ENCODE measurements at regions not wholly inside any gene's neighbourhood (a gene's known extent, or its start where the extent isn't known, plus 50 kb on each side); places are given as distances from the start of the nearest gene placed in this dataset.
A peak's percentile ranks its signal among the peaks of the same experiment; 100 is the strongest.

DNA sequence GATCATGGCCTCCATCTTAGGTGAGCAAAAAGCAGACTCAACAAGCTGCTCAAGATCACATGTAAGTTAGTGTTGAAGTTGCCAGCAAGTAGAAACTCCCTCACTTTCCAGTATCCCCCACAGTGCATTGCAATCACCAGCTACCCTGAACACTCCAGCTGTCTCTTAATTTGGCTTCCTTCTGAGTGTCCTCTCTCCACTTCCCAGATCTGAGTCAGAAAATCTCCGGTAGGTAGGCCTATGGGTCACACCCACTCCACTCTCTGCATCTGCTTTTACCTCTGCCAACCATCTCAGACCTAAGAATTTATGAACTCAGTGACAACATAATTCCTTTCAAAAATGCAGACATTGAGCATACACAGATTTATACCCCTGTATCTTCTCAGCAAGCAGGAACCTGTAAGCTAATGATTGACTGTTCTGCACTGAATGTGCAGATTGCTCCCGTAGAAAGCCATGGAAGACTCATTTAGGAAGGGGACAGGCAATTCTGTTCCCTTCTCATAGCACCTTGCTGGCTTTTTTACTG, 656.9 kb downstream of the EPHA4 start:
- peak; percentile 29 for DNase-seq (ENCODE audit: low spot score)

DNA sequence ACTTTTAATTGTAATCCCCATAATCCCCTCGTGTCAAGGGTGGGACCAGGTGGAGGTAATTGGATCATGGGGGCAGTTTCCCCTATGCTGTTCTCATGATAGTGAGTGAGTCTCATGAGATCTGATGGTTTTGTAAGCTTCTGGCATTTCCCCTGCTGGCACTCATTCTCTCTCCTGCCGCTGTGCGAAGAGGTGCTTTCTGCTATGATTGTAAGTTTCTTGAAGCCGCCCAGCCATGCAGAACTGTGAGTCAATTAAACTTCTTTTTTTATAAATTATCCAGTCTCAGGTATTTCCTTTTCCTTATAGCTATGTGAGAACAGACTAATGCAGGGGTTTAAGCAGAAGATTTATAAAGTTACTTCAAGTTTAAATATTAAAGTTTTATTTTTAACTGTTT, 655.2 kb downstream of the EPHA4 start:
- DNase-seq (ENCODE audit: low spot score): peak; percentile 66

DNA sequence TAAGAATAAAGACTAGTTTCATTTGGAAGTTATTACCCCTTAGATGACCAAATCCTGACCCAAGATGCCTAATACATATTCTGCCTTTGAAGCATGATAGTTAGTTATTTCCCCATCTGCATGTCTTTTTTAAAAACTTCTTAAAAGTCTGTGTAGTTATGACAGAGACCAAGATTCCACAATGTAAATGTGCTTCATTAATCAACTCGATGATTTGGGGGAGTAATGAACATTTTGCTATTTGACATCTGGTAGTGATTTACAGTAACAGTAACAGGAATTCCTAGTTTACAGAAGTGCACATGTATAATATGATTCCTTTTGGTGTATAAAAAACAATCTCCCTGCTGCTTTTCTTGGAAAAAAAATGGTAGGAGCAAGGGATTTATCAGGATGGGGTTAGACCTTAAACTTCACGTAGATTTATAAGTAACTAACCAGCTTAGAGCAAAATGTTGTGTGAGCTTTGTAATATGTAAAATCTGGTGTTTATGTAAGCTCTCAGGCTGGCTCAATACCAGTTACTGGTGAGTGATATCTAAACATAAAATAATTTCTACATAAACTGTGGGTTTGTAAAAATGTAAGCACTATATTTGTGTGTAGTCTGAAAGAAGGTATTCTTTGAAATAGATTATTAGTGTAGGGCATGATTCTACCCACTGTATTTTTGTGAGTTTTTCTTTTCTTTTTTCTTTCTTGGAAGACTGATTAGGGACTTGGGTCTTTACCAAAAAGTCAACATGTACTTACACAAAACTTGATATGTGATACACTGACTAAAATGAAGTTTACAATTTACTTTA, 641.6 kb downstream of the EPHA4 start:
- no peak for DNase-seq (ENCODE audit: low spot score)

DNA sequence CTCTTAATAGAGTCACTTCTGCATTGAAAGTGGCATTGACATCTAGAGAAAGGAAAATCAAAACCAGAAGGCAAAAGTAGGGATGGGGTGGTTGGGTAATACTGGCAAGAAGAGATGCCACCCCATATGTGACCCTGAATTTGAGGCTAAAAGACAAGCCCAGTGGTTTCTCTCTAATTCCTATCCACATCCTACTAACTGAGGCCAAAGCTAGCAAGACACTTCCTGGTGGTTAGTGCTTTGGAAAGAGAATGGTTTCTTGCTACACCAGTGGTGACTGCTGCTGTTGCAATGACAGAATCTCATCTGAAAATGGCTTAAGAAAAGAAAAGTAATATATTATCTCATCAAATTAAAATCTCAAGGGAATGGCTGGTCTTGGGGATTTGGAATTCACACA, 640.6 kb downstream of the EPHA4 start:
- DNase-seq (ENCODE audit: low spot score): no peak

DNA sequence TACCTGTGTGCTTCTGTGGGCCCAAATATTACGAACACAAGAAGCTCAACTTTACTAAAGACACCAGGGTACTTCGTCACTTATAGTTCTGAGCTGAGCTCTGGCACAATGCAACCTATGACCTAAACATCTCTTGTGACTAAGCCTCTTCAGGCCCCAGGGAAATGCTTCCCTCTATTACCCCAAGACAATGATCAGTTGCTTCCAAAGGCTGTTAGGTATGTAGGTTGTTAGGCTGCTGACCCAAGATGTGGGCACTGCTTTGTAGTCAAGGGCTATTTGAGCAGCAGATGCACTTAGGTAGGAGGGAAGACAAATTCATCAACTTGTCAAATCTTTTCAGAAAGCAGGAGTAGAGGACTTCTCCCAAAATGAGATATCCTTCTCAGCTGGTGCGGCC, 640.1 kb downstream of the EPHA4 start:
- no peak for DNase-seq (ENCODE audit: low spot score)

DNA sequence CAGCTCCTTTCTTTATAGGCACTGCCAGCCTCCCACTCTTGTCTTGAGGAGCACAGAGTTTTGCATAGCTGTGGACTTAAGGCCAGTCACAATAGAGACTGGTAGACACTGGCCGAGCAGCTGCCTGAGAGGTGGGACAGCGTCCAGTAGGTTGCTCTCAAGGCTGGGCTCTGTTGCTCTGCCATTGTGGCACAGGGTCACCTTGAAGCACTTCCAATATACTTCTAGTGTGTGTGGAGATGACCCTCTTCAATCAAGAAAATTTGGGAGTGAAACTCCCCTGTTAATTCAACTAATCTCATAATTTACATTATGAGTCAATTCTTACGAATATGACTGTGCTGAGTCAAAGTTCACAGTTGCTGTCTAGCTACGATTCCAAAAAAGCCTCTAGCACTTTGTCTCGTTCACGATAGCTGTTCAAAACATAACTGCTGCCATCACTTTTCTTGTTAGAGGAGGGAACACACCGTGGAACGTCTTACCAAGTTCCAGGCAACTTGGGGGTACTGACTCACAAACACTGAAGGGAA, 636.2 kb downstream of the EPHA4 start:
- DNase-seq (ENCODE audit: low spot score): no peak

DNA sequence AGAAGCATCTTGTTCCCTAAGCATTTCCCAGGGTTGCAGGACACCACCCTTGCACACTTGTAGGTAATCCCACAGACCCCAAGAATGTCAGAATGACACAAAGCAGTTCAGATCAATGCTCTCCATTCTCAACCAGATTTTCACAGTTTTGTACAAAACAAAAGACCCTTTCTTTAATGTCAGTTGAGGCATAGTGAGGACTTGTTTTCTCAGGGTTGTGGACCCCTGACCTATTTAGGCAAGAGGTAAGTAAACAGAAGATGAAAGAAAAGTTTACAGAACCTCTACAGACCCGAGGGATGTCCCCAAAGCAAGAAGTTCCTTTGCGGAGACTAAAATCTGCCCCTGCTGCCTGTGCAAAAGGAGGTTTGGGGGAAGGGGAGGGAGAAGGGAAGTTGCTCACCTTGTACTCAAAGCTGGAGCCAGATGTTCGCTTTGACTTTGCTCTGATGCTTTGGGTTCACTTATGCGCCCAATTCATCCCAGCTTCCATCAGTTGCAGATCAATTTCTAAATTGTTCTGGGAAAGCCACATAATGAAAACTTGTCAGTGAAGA, 635.4 kb downstream of the EPHA4 start:
- DNase-seq (ENCODE audit: low spot score): no peak

DNA sequence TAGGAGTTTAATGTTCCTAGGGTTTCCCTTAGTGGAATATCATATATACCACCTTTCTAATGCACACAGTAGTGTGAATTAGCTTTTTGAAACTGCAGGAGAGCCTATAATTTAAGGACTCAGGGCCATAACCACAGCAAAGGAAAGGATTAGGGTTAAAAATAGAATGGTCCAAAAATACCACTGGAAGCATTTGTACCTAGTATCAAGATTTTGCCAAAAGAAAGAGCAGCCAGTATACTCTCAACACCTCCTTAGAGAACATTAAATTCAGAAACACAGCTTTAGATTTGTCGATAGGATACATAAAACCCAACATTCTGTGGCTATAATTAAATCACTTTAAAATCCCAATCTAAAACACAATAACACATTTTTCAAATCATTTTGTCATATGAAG, 634.9 kb downstream of the EPHA4 start:
- DNase-seq (ENCODE audit: low spot score): no peak

DNA sequence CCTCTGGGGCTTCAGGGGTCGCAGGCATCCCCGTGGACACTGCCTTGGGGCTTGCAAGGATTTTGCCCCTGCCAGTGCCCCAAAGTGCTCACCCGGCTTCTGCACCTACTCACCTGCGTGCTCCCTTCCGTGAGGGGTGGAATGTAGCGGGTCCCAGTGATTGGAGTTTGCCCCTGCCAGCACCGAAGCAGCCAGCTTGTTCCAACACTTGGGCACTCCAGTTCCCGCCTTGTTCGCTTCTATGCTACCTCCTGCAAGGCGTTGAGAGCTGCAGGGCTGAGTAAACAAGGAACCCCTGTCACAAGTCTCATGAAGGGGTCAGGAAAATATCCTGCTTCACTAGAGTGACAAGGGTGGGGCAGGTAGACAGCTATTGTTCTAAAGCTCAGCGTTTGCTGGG, 631.5 kb downstream of the EPHA4 start:
- DNase-seq (ENCODE audit: low spot score): no peak

DNA sequence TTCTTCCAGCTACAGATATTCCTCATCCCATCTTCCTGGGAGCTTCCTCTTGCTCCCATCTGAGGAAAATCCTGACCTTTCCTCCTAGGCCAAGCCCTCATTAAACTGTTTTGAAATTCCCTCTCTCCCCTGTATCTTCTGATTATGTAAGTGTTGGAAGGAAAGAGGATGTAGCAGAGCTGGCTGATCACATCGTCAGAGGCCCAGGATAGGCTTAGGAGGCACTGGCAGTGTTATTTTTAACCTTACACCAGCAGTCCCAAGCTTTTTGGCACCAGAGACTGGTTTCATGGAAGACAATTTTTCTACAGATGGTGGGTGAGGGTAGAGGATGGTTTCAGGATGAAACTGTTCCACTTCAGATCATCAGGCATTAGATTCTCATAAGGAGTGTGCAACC, 630.4 kb downstream of the EPHA4 start:
- DNase-seq (ENCODE audit: low spot score): no peak

DNA sequence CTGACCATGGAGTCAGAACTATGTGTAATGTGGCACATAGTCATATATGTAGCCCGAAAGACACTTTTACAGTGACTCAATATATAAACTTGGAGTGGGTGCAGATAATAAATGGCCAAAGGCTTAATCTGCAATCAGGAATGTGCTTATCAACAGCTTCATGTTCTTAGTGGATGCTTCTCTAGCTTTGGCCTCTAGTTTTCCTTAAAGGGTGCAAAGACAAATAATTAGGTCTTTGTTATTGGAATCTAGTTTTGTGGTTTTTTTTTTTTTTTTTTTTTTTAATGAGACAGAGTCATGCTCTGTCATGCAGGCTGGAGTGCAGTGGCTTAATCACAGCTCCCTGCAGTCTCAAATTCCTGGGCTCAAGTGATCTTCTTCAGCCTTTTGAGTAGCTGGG, 625.6 kb downstream of the EPHA4 start:
- peak; percentile 39 for DNase-seq (ENCODE audit: low spot score)

DNA sequence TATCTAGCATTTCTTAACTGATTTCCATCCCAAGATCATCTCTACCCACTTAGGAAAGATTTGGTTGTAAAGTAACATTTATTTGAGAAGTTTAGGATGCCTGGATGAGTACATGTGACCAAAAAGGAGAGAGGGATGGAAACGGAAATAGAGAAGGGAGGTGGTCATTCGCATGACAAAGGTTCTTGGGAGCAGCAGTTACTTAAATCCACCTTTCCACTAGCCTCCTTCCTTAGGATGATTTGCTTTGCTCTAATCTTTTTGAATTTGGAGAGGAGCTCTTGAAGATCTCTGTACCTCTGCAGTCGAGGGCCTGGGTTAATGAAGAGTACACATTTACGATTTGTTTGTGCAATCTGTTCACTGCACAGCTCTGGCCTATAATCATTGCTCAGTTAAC, 623.5 kb downstream of the EPHA4 start:
- no peak for DNase-seq (ENCODE audit: low spot score)

DNA sequence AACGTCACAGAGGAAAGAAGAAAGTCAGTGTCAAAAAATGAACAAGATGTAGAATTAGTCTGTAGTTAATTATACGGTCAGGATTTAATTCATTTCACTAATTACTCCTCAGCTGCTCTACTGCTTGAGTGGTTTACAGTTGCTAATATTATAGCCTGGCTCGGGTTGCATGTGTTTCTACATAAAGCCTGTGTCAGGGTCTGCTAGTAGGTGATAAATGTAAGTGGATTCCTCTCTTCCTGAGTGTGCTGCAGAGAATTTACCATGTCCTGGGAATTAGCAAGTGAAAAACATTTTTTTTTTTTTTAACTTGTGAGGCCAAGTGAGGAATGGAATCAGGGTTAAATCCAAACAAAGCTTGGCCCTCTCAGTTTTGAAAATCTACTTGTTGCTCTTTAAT, 622.6 kb downstream of the EPHA4 start:
- DNase-seq (ENCODE audit: low spot score): no peak

DNA sequence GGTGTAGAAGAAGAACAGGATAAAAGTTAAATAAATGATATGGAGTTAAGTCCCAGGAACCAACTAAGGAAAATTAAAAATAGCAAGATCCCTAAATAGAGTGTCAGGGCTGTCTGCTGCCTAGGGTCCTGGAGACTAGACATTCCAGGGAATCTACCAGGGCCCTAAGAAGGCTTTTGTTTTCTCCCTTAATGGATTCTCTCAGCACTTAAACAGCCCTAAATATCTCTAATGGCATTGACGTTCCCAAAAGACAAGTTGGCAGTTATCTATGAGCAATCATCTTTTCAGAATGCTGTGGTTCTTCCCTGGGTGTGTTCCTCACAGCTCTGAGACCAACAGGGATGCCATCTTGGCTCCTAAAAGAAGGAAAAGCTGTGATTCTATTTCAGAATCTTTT, 616.3 kb downstream of the EPHA4 start:
- no peak for DNase-seq (ENCODE audit: low spot score)

DNA sequence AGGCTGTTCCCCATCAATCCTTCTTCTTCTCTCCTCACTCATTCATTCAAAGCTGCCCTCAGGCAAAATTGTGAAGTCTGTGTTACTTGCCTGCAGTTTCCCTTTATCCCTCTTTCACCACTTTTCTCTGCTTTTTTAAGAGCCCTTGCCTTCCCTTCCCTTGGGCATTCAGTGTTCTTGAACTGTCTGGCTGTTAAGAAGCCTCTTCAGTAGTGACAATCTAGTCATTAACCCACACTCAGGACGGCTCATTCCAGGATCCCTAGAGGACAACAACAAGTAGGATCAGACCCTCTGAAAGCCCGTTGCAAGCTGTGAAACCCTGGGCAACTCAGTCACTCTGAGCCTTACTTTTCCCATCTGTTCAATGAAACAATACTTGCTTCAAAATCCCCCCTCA, 615.7 kb downstream of the EPHA4 start:
- DNase-seq (ENCODE audit: low spot score): no peak

DNA sequence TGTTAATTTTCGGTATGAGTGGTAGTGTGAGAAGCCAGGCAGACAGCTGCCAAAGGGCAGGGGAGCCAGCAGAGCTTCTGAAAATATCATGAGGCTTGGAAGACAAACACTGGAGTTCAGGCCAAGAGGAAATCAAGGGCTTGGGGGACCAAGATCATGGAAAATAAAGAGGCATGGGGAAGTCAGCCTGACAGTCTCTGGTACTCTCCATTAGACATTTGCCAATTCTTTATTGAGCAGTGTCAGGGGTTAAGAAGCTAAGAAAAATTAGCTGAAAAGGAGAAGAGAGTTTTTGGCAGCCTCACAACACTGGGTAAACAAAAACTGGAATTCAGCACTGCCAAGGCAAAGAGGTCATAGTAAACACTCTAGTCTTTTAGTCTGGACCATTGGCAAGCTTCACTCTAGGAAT, 612.7 kb downstream of the EPHA4 start:
- no peak for DNase-seq (ENCODE audit: low spot score)

DNA sequence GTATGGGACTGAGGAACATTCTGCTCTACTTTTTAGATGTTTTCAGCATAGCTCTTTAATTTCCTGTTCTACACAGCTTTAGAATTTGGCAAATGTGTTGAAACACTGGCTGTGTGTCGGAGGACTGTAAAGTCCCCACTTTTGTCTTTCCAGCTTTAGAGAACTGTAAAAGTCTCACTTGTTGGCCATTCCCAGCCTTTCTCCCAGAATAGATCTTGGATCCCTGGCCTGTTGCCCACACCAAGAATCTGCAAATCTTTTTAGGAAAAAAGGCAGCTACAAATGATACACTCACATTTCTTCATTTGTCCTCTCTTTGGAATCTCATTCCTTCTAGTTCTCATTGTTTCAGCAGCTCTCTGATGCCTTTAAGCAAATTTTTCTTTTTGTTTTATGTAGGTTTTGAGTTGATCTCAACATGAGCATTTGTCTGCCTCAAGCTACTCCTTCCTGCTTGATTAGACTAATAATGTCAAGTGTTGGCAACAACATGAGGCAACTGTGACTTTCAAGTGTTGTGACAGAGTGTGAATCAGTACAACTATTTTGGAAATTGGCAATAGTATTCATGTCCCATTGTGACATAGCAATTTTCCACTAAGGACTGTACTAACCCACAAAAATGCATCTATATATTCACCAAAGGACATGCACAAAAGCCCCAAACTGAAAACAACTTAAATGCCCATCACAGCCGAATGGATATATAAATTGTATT, 610.8 kb downstream of the EPHA4 start:
- no peak for DNase-seq (ENCODE audit: low spot score)

DNA sequence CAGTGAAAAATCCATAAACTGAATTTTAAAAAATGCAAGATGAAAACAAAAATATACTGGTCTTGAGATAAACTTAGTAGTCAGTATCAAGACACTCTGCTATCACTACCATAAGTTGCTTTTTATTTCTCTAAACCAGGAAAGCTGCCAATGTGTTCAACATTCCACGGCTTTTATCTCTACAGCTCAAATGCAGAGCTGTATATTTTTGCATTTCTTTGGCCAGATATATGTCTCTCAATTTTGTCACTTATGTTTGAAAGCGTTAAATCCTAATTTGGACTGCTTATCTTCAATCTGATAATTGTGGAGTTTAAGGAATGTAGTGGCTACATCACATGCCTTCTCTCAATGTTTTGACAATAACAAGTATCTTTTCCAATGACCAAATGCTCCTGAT, 609.5 kb downstream of the EPHA4 start:
- DNase-seq (ENCODE audit: low spot score): no peak

DNA sequence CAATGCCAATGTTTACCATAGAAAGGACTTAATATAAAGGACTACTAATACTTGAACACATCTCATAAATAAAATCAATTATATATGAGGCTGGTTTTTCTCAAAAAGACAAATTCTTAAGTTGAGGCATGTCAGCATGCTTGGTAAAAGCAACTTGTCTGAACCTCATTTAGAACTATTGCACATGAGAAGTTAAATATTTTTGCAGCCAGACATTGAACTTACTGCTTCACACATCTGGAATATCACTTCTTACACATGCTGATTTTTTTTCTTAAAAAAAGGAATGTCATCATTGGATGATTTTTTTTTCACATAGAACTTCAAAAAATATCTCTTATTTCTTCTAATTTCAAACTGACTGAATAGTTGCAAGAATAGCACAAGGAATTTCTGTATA, 609.0 kb downstream of the EPHA4 start:
- no peak for DNase-seq (ENCODE audit: low spot score)

DNA sequence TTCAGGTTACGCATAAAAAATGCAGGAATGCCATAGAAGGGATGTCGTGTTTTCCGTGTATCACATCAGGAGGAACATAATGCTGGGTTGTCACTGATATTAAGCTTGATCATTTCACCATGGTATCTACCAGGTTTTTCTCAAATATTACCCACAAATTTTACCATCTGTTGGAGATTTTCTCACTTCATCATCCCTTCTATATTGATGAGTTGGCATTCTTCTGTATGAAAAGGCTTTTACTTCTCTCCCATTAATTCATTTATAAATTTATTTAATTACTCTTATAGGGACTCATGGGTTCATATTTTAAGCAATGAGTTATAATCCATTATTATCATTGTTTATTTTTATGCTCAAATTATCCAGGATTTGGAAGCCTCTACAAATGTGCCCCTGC, 608.2 kb downstream of the EPHA4 start:
- DNase-seq (ENCODE audit: low spot score): no peak

DNA sequence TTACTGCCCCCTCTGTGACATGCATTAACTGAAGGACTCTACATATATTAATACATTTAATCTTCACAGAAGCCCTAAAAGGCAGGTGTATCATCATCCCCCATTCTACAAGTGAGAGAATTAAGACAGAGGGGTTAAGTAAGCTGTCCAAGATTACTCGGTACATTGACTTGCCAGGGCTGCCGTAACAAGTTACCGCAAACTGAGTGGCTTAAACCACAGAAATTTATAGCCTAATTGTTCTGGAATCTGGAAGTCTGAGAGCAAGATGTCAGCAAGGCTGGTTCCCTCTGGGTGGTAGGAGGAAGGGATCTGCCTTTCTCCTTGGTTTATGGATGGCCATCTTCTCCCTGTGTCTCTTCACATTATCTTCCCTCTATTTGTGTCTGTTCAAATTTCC, 605.5 kb downstream of the EPHA4 start:
- peak; percentile 91 for DNase-seq (ENCODE audit: low spot score)

DNA sequence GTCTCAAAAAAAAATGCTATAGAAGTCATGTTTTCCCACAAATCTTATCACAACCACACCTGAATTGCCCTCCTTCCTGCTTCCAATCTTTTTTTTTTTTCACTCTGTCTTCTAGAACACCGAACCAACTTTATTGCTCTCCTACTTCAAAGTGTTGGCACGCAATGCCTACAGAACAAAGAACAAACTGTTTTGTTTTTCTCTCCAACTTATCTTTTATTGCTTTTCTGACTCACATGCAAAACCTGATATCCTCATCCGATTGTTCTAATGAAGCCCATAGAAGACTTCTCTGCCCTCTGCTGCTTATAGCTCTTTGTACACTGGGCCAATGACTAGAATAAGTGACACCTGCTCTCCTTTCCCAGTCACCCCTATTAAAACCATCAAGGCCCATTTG, 602.8 kb downstream of the EPHA4 start:
- no peak for DNase-seq (ENCODE audit: low spot score)

Measured in kidney tubule cell (primary cell).